Caco-2 (cell line): ENCODE measurements at regions not wholly inside any gene's neighbourhood (a gene's known extent, or its start where the extent isn't known, plus 50 kb on each side); places are given as distances from the start of the nearest gene placed in this dataset.

Experiments
- BruUV-seq: library from RNA; stranded (reverse); fragments of 400-500 nt; replicated peaks from 2 replicates; lab custom pipeline; 2021; lab: Mats Ljungman, UMichigan
- CTCF ChIA-PET: fragments of 300-600 bp; sonication (Branson Sonifier 250); formaldehyde crosslinking; loops from one replicate; lab custom pipeline; 2022; ENCODE audit warnings: antibody characterized with exemption; lab: Charles Lee
- POLR2A ChIA-PET: fragments of 300-600 bp; sonication (Branson Sonifier 250); formaldehyde crosslinking; loops from one replicate; lab custom pipeline; 2022; ENCODE audit warnings: antibody characterized with exemption; lab: Charles Lee
- DNase-seq, 2 experiments: peaks; one replicate each; pipeline versions ENCODE4 v3.0.0 to v3.0.0-alpha.2; 2020 to 2022
- H3K27me3 ChIP-seq: replicated peaks from 2 replicates; pipeline ENCODE4 v1.6.0; 2011; ENCODE audit warnings: low read length; ENCODE audit not compliant: control insufficient read depth, insufficient read depth
- H3K36me3 ChIP-seq: 2 replicates; pipeline ENCODE4 v1.5.1; 2011; ENCODE audit warnings: low read length; ENCODE audit not compliant: control insufficient read depth, insufficient read depth
- H3K4me1 ChIP-seq: fragments of 250-450 bp; sonication (Bioruptor Pico); 2 replicates; pipeline ENCODE4 v1.5.1; 2020; ENCODE audit warnings: mild to moderate bottlenecking
- H3K4me3 ChIP-seq: 2 replicates; pipeline ENCODE4 v1.5.1; 2011; ENCODE audit warnings: low read depth, mild to moderate bottlenecking, control low read depth, low read length
- H3K9me3 ChIP-seq: fragments of 250-450 bp; sonication (Bioruptor Pico); 2 replicates; pipeline ENCODE4 v1.5.1; 2020; ENCODE audit warnings: mild to moderate bottlenecking, moderate library complexity
- H3K27ac Mint-ChIP-seq: one replicate; pipeline ENCODE4 v1.8.0; 2022; ENCODE audit warnings: mixed read lengths; ENCODE audit not compliant: unreplicated experiment
- H3K27me3 Mint-ChIP-seq: one replicate; pipeline ENCODE4 v1.8.0; 2022; ENCODE audit warnings: mixed read lengths; ENCODE audit not compliant: insufficient read depth, unreplicated experiment
- H3K36me3 Mint-ChIP-seq: one replicate; pipeline ENCODE4 v1.8.0; 2022; ENCODE audit warnings: mild to moderate bottlenecking, mixed read lengths; ENCODE audit not compliant: insufficient read depth, unreplicated experiment
- H3K4me1 Mint-ChIP-seq: one replicate; pipeline ENCODE4 v1.8.0; 2022; ENCODE audit warnings: low read depth, mixed read lengths; ENCODE audit not compliant: unreplicated experiment
- H3K4me3 Mint-ChIP-seq: one replicate; pipeline ENCODE4 v1.8.0; 2022; ENCODE audit warnings: mild to moderate bottlenecking, moderate library complexity, mixed read lengths; ENCODE audit not compliant: unreplicated experiment
- H3K9me3 Mint-ChIP-seq: one replicate; pipeline ENCODE4 v1.8.0; 2022; ENCODE audit warnings: mixed read lengths; ENCODE audit not compliant: unreplicated experiment
- CTCF ChIP-seq, 2 experiments: fragments of 200-600 bp in 1 of 2; IDR thresholded peaks; 1 replicate in 1 of 2; 2 replicates in 1 of 2; pipeline versions ENCODE4 v1.5.1 to v1.8.0; 2011 to 2022; ENCODE audit warnings: antibody characterized with exemption in 1 of 2, control low read depth in 1 of 2, inconsistent platforms in 1 of 2, low read depth in 1 of 2, low read length in 1 of 2, mild to moderate bottlenecking in 1 of 2, moderate library complexity in 1 of 2; ENCODE audit not compliant: insufficient read depth in 1 of 2, severe bottlenecking in 1 of 2, unreplicated experiment in 1 of 2
- intact Hi-C: fragments of 100-400 bp; cut with micrococcal nuclease; formaldehyde crosslinking; loops from one replicate; pipeline ENCODE4 v1.10.0; 2022; ENCODE audit not compliant: unreplicated experiment

- Histone ChIP-seq H3K4me1 (no peaks in the 10 kb centered on the region), H3K9me3 (no peaks in the 10 kb centered on the region), H3K4me3 (no peak overlapping the region), H3K27me3 (no peaks in the 10 kb centered on the region), H3K36me3 (no peaks in the 10 kb centered on the region)
- no peak for TF ChIP-seq CTCF (IDR thresholded peaks at IDR 0.05; ENCODE audit: insufficient read depth in 1 of 2, low read depth in 1 of 2, low read length in 1 of 2, severe bottlenecking in 1 of 2, unreplicated experiment in 1 of 2)
- H3K27ac Mint-ChIP-seq = no peak overlapping the region
- H3K4me3 Mint-ChIP-seq = no peak overlapping the region
- no peaks in the 10 kb centered on the region for H3K36me3 Mint-ChIP-seq
- ChIA-PET POLR2A (no interaction called here), CTCF (no interaction called here)
- intact Hi-C loops = loop anchor here (10.0 kb wide), 1 partner anchor 768 kb away; no protein-coding TSS in a partner anchor
- BruUV-seq = no TSS peak
- DNase-seq = no peak
- H3K9me3 Mint-ChIP-seq = no peaks in the 10 kb centered on the region
- H3K27me3 Mint-ChIP-seq = no peaks in the 10 kb centered on the region
- no peaks in the 10 kb centered on the region for H3K4me1 Mint-ChIP-seq
These were observed 280.4 kb downstream of the TMEM167A start for GRCh38 chr5:82796643-82797416.

GRCh38 chr5:82794876-82795275 lies 282.3 kb downstream of the TMEM167A start:
- no peaks in the 10 kb centered on the region for H3K27me3 ChIP-seq
- Mint-ChIP-seq H3K4me3 (no peak overlapping the region), H3K36me3 (no peaks in the 10 kb centered on the region), H3K9me3 (peaks cover 13% of the 10 kb centered on the region), H3K27me3 (no peaks in the 10 kb centered on the region), H3K27ac (no peak overlapping the region), H3K4me1 (no peaks in the 10 kb centered on the region)
- no peaks in the 10 kb centered on the region for H3K4me1 ChIP-seq
- no peak overlapping the region for H3K4me3 ChIP-seq
- no peak for TF ChIP-seq CTCF (IDR thresholded peaks at IDR 0.05; ENCODE audit: insufficient read depth in 1 of 2, low read depth in 1 of 2, low read length in 1 of 2, severe bottlenecking in 1 of 2, unreplicated experiment in 1 of 2)
- H3K9me3 ChIP-seq = no peaks in the 10 kb centered on the region
- ChIA-PET CTCF (no interaction called here), POLR2A (no interaction called here)
- DNase-seq = no peak
- H3K36me3 ChIP-seq = no peaks in the 10 kb centered on the region
- no TSS peak for BruUV-seq
- intact Hi-C loops = loop anchor here (5.0 to 10.0 kb wide), 2 partner anchors 443 to 770 kb away; no protein-coding TSS in a partner anchor

- no peaks in the 10 kb centered on the region for H3K4me1 ChIP-seq
- CTCF ChIA-PET = no interaction called here
- no peak overlapping the region for H3K27ac Mint-ChIP-seq
These were observed 283.3 kb downstream of the TMEM167A start for GRCh38 chr5:82793808-82794419.

More at GRCh38 chr5:82793808-82794419, 283.3 kb downstream of the TMEM167A start:
- intact Hi-C loops = loop anchor here (1.0 to 10.0 kb wide), 3 partner anchors 153 to 771 kb away; no protein-coding TSS in a partner anchor
- Histone ChIP-seq H3K36me3 (no peaks in the 10 kb centered on the region), H3K9me3 (no peaks in the 10 kb centered on the region), H3K27me3 (no peaks in the 10 kb centered on the region), H3K4me3 (no peak overlapping the region)
- H3K4me1 Mint-ChIP-seq = no peaks in the 10 kb centered on the region
- H3K36me3 Mint-ChIP-seq = no peaks in the 10 kb centered on the region
- POLR2A ChIA-PET = no interaction called here
- TF ChIP-seq CTCF (IDR thresholded peaks at IDR 0.05; ENCODE audit: insufficient read depth in 1 of 2, low read depth in 1 of 2, low read length in 1 of 2, severe bottlenecking in 1 of 2, unreplicated experiment in 1 of 2) = peak; percentile 53 to 57
- H3K27me3 Mint-ChIP-seq = no peaks in the 10 kb centered on the region
- no peak overlapping the region for H3K4me3 Mint-ChIP-seq
- BruUV-seq = no TSS peak
- DNase-seq = peak in 1 of 2 experiments; percentile 47
- H3K9me3 Mint-ChIP-seq = peaks cover 13% of the 10 kb centered on the region
